Mucosa of descending colon (tissue), 3 donors: ENCODE measurements at regions not wholly inside any gene's neighbourhood (a gene's known extent, or its start where the extent isn't known, plus 50 kb on each side); places are given as distances from the start of the nearest gene placed in this dataset.

Source experiments
- ATAC-seq: fragments of 200-7000 bp; cut with Tn5 transposase; one replicate; pipeline ENCODE4 v1.9.1; 2020; ENCODE audit warnings: mild to moderate bottlenecking, moderate library complexity
- DNase-seq, 3 donors: peaks; one replicate each; pipeline ENCODE4 v3.0.0-alpha.2; 2020
- H3K36me3 ChIP-seq: fragments of 200-600 bp; one replicate; pipeline ENCODE4 v1.8.0; 2021; ENCODE audit warnings: low read depth, mild to moderate bottlenecking
- H3K4me1 ChIP-seq: fragments of 200-600 bp; one replicate; pipeline ENCODE4 v1.8.0; 2021; ENCODE audit warnings: low read depth, mild to moderate bottlenecking
- H3K4me3 ChIP-seq: fragments of 200-600 bp; one replicate; pipeline ENCODE4 v1.8.0; 2021; ENCODE audit warnings: mild to moderate bottlenecking
- H3K9me3 ChIP-seq: fragments of 200-600 bp; one replicate; pipeline ENCODE4 v1.8.0; 2021; ENCODE audit warnings: mild to moderate bottlenecking
- intact Hi-C, 2 donors: fragments of 100-400 bp; cut with DNase I in 1 of 2; cut with micrococcal nuclease in 1 of 2; formaldehyde crosslinking; loops; one replicate each; pipeline versions ENCODE4 v1.11.0 to v1.11.1; 2022; cut with DNase I, micrococcal nuclease
- TF ChIP-seq, protein P1 (sequence below): fragments of 200-600 bp; IDR thresholded peaks from one replicate; pipeline ENCODE4 v1.8.0; 2022; ENCODE audit warnings: antibody characterized with exemption, mild to moderate bottlenecking
- donor health status: DM: no; HTN: no; CAD: no; lungs with moderate emphysema.
- donor health status: DM: no; HTN: no; CAD: no.
- donor health status: DM: no; HTN: yes; CAD: no.

DNA sequence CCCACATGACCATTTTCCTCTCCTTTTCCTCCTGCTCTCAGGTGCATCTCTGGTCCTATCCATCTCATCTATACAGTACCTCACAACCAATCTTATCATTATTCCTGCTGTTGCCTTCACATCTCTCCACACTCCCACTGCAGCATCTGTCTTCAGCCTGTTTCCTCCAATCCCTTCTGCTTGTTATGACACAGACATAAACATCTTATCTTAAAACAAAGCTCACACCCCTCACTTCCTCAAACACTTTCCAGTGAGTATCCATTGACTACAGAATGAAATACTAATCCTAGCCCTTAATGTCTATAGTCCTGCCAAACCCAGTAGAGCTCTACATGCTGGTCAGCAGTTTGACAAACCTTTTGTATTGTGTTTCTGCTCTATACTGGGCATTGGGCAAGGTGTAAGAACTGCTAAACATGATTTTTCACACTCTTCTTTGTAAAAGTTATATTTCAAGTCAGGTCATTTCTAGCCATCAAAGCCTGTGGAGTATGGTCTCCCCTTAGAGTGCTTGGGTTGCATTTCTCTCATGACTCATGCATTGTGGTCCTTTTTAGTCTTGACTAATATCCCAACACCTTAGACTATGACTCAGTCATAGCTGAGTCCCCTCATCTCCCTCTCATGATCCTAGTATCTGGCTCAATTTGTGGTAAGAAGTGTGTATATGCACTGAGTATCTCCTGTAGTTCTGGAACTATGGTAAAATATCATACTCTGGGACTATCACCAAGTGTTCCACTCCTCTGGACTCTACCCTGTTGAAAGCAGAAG lies 187.0 kb downstream of the CYRIA start:
- H3K4me1 ChIP-seq = no peaks in the 10 kb centered on the region
- H3K9me3 ChIP-seq = no peaks in the 10 kb centered on the region
- H3K36me3 ChIP-seq = no peaks in the 10 kb centered on the region
- no peak overlapping the region for H3K4me3 ChIP-seq
- no peak for ATAC-seq
- no peak for DNase-seq
- intact Hi-C loops = no loop called here
- TF ChIP-seq, protein P1, sequence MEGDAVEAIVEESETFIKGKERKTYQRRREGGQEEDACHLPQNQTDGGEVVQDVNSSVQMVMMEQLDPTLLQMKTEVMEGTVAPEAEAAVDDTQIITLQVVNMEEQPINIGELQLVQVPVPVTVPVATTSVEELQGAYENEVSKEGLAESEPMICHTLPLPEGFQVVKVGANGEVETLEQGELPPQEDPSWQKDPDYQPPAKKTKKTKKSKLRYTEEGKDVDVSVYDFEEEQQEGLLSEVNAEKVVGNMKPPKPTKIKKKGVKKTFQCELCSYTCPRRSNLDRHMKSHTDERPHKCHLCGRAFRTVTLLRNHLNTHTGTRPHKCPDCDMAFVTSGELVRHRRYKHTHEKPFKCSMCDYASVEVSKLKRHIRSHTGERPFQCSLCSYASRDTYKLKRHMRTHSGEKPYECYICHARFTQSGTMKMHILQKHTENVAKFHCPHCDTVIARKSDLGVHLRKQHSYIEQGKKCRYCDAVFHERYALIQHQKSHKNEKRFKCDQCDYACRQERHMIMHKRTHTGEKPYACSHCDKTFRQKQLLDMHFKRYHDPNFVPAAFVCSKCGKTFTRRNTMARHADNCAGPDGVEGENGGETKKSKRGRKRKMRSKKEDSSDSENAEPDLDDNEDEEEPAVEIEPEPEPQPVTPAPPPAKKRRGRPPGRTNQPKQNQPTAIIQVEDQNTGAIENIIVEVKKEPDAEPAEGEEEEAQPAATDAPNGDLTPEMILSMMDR = no peak

DNA sequence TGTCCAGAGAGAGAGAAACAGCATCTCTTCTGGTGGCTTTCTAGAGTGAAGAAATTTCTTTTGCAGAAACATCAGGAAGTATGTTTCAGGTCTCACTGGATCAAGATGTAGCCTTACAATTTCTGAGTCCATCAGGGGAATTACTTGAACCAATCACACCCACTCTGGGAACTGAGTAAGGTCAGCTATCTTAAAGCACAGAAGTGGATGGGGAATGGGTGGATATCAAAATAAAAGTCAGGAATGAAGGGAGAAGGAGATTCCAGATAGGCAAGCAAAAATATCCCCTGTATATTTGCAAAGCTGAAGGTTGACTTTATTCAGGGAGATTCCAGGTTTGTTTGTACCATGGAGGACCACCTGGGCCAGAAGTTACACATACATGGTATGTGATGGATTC lies 188.0 kb downstream of the CYRIA start:
- TF ChIP-seq, protein P1 = no peak
- Histone ChIP-seq H3K36me3 (no peaks in the 10 kb centered on the region), H3K9me3 (no peaks in the 10 kb centered on the region), H3K4me1 (no peaks in the 10 kb centered on the region), H3K4me3 (no peak overlapping the region)
- DNase-seq (no peak), ATAC-seq (no peak)
- intact Hi-C loops = no loop called here

DNA sequence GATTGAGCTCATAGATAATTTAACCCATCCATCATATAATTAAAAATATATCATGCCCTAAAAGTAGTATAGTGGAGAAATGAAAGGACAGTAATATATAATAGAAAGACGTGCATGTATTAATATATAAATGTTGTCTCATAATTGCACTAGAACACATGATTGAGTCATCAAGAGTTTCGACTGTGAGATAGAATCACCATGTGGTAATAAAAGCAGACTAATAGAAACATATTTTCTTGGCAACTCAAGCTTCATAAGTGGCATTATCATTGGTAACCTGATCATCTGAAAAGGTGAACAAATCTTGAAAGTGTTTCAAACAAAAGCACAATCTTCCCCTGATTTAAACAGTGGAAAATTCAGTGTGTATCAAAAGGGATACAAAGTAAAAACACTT lies 188.8 kb downstream of the CYRIA start:
- intact Hi-C loops = no loop called here
- Histone ChIP-seq H3K9me3 (no peaks in the 10 kb centered on the region), H3K4me1 (no peaks in the 10 kb centered on the region), H3K4me3 (no peak overlapping the region), H3K36me3 (no peaks in the 10 kb centered on the region)
- TF ChIP-seq, protein P1 = no peak
- ATAC-seq = no peak
- DNase-seq = no peak

DNA sequence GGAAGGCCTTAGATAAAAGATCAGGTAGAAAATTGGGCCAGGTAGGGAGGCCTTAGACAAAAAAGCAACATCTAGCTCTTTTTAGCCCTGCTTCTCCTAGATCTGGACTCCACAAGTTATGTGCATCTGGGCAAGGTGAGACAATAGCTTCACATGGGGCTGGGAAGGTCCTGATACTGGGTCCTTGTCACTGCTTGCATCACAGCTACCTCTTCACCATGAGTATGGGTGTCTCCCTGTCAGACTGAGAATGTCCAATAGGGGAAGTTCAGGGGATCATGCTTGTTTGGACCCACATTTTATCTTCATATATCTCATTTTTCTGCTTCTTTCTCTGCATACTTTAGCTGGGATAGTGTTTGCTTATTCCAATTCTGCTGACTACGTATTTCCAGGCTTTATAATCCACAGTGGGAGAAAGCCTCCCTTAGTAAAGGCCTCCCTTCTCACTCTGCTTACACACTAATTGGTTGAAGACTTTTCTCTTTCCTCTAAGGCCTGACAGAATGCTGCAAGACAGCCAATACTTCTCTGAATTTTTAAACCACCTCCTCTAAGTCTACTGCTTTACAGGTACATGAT lies 189.6 kb downstream of the CYRIA start:
- H3K4me1 ChIP-seq = no peaks in the 10 kb centered on the region
- H3K36me3 ChIP-seq = no peaks in the 10 kb centered on the region
- no peaks in the 10 kb centered on the region for H3K9me3 ChIP-seq
- DNase-seq (no peak), ATAC-seq (no peak)
- intact Hi-C loops = no loop called here
- TF ChIP-seq, protein P1 = no peak
- no peak overlapping the region for H3K4me3 ChIP-seq

DNA sequence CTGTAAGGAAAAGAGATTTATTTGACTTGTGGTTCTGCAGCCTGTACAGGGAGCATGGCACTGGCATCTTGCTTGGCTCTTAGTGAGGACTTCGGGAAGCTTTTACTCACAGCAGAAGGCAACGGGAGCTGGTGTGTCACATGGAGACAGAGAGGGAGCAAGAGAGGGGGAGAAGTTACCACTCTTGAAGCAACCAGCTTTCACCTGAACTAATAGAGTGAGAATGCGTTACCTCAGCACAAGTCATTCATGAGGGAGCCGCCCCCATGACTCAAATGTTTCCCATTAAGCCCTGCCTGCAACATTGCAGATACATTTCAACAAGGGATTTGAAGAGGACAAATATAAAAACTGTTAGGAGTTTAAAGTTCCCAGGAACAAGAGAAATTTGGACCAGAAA lies 190.0 kb downstream of the CYRIA start:
- ATAC-seq = no peak
- Histone ChIP-seq H3K36me3 (no peaks in the 10 kb centered on the region), H3K4me3 (no peak overlapping the region), H3K9me3 (no peaks in the 10 kb centered on the region), H3K4me1 (no peaks in the 10 kb centered on the region)
- TF ChIP-seq, protein P1 = no peak
- no peak for DNase-seq
- intact Hi-C loops = no loop called here
